Thyroid gland (tissue), 4 donors: ENCODE measurements at regions not wholly inside any gene's neighbourhood (a gene's known extent, or its start where the extent isn't known, plus 50 kb on each side); places are given as distances from the start of the nearest gene placed in this dataset.

ENCODE experiments used
- POLR2A ChIP-seq, 2 donors: fragments of 450-650 bp; IDR thresholded peaks; one replicate each; pipeline ENCODE4 v1.6.1; 2017; ENCODE audit warnings: antibody characterized with exemption in 2 of 2, mild to moderate bottlenecking in 2 of 2, moderate library complexity in 1 of 2
- TF ChIP-seq, protein P1 (sequence below), 6 experiments: fragments of 200-600 bp in 3 of 6; fragments of 450-650 bp in 3 of 6; sonication (generic) in 3 of 6; IDR thresholded peaks; one replicate each; pipeline ENCODE4 v1.5.1; 2016 to 2019; ENCODE audit warnings: antibody characterized with exemption in 6 of 6, mild to moderate bottlenecking in 2 of 6, inconsistent platforms in 1 of 6, moderate library complexity in 1 of 6

DNA sequence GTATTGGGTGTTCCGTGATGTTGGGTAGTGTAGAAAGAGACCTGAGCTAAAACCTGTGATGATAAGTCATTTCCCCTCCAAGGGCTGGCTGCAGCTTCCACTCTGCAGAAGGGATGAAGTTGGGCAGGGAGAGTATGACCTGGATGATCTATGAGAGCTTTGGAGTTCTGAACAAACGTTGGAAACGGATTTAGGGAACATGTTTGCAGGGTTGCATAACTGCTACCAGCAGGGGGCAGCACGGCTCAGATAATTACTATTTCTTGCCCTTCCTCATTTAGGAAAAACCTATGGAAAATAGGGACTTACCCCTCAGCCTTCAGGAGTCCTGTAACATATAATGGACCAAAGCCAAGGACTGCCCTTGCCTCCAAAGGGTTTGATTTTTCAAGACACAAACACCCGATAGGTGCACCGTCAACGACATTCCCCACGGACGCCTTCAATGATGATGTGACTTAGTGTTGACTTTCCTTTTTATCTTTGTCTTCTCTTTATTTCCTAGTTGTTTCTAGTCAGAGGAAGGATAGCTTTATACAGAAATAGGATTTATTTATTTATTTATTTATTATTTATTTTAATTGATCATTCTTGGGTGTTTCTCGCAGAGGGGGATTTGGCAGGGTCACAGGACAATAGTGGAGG lies 164.9 kb upstream of the SASH1 start:
- TF ChIP-seq, protein P1, sequence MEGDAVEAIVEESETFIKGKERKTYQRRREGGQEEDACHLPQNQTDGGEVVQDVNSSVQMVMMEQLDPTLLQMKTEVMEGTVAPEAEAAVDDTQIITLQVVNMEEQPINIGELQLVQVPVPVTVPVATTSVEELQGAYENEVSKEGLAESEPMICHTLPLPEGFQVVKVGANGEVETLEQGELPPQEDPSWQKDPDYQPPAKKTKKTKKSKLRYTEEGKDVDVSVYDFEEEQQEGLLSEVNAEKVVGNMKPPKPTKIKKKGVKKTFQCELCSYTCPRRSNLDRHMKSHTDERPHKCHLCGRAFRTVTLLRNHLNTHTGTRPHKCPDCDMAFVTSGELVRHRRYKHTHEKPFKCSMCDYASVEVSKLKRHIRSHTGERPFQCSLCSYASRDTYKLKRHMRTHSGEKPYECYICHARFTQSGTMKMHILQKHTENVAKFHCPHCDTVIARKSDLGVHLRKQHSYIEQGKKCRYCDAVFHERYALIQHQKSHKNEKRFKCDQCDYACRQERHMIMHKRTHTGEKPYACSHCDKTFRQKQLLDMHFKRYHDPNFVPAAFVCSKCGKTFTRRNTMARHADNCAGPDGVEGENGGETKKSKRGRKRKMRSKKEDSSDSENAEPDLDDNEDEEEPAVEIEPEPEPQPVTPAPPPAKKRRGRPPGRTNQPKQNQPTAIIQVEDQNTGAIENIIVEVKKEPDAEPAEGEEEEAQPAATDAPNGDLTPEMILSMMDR (IDR thresholded peaks at IDR 0.05): peak; percentile 77 to 93 (median 79)
- TF ChIP-seq POLR2A (IDR thresholded peaks at IDR 0.05): no peak
